Pons (tissue), 1 donor: ENCODE measurements at regions not wholly inside any gene's neighbourhood (a gene's known extent, or its start where the extent isn't known, plus 50 kb on each side); places are given as distances from the start of the nearest gene placed in this dataset.
A peak's percentile ranks its signal among the peaks of the same experiment; 100 is the strongest.

Experiments used
- DNase-seq: peaks from one replicate; pipeline ENCODE4 v3.0.0-alpha.2; 2016; ENCODE audit warnings: low spot score

- DNase-seq = no peak
These were observed 185.4 kb downstream of the TTLL7 start for GRCh38 chr1:83813576-83813975.

- no peak for DNase-seq
These were observed 188.8 kb downstream of the TTLL7 start for GRCh38 chr1:83810144-83810543.

GRCh38 chr1:83808536-83808935, 190.4 kb downstream of the TTLL7 start:
- DNase-seq = no peak

GRCh38 chr1:83807821-83808220, 191.1 kb downstream of the TTLL7 start:
- DNase-seq = no peak

GRCh38 chr1:83807231-83807630, 191.7 kb downstream of the TTLL7 start:
- no peak for DNase-seq

- no peak for DNase-seq
These were observed 193.0 kb downstream of the TTLL7 start for GRCh38 chr1:83805921-83806320.

GRCh38 chr1:83802460-83803152, 196.3 kb downstream of the TTLL7 start:
- no peak for DNase-seq

GRCh38 chr1:83802023-83802422, 196.9 kb downstream of the TTLL7 start:
- no peak for DNase-seq

- DNase-seq = no peak
These were observed 198.9 kb downstream of the TTLL7 start for GRCh38 chr1:83800066-83800465.

- DNase-seq = no peak
These were observed 199.3 kb downstream of the TTLL7 start for GRCh38 chr1:83799594-83799993.

- DNase-seq = no peak
These were observed 200.0 kb downstream of the TTLL7 start for GRCh38 chr1:83798965-83799364.

- no peak for DNase-seq
These were observed 202.5 kb downstream of the TTLL7 start for GRCh38 chr1:83796409-83796808.

- no peak for DNase-seq
These were observed 204.5 kb downstream of the TTLL7 start for GRCh38 chr1:83794384-83794783.

- no peak for DNase-seq
These were observed 207.0 kb downstream of the TTLL7 start for GRCh38 chr1:83791821-83792437.

- no peak for DNase-seq
These were observed 208.5 kb downstream of the TTLL7 start for GRCh38 chr1:83790446-83790845.

GRCh38 chr1:83787246-83787998, 211.5 kb downstream of the TTLL7 start:
- DNase-seq = no peak

- no peak for DNase-seq
These were observed 217.3 kb downstream of the TTLL7 start for GRCh38 chr1:83781667-83782066.

- no peak for DNase-seq
These were observed 219.4 kb downstream of the TTLL7 start for GRCh38 chr1:83779565-83779964.

- no peak for DNase-seq
These were observed 221.2 kb downstream of the TTLL7 start for GRCh38 chr1:83777758-83778101.

GRCh38 chr1:83776913-83777757, 221.8 kb downstream of the TTLL7 start:
- DNase-seq = peak; percentile 32

- no peak for DNase-seq
These were observed 222.8 kb downstream of the TTLL7 start for GRCh38 chr1:83775977-83776603.

- no peak for DNase-seq
These were observed 225.9 kb downstream of the TTLL7 start for GRCh38 chr1:83773059-83773458.
